Body of pancreas (tissue), 4 donors: ENCODE measurements at regions not wholly inside any gene's neighbourhood (a gene's known extent, or its start where the extent isn't known, plus 50 kb on each side); places are given as distances from the start of the nearest gene placed in this dataset.

Experiments
- CTCF ChIP-seq, 7 experiments: fragments of 450-650 bp in 4 of 7; fragments of 200-600 bp in 3 of 7; sonication (generic) in 3 of 7; IDR thresholded peaks; one replicate each; pipeline ENCODE4 v1.5.1; 2016 to 2019; ENCODE audit warnings: antibody characterized with exemption in 7 of 7
- POLR2A ChIP-seq, 3 donors: fragments of 450-650 bp; IDR thresholded peaks; one replicate each; pipeline ENCODE4 v1.6.1; 2016; ENCODE audit warnings: antibody characterized with exemption in 3 of 3, mild to moderate bottlenecking in 2 of 3

GRCh38 chr4:82231806-82232205, 142.0 kb downstream of the HNRNPD start:
- TF ChIP-seq POLR2A (IDR thresholded peaks at IDR 0.05) (no peak), CTCF (IDR thresholded peaks at IDR 0.05) (no peak)
